ENCODE measurements at regions not wholly inside any gene's neighbourhood (a gene's known extent, or its start where the extent isn't known, plus 50 kb on each side); places are given as distances from the start of the nearest gene placed in this dataset.

- H3K4me3 ChIP-seq (replicated peaks; ENCODE audit: low read depth, low read length) = no peak overlapping the region
- peak; percentile 32 for DNase-seq (ENCODE audit: extremely low read depth, low read depth)
- no peak for TF ChIP-seq CTCF (IDR thresholded peaks at IDR 0.05; ENCODE audit: low read depth, low read length, missing control alignments)
Observed at GRCh38 chr15:37586011-37586583, 348.3 kb upstream of the TMCO5A start.

GRCh38 chr15:37586976-37587375 lies 347.5 kb upstream of the TMCO5A start:
- H3K4me3 ChIP-seq (replicated peaks; ENCODE audit: low read depth, low read length) = no peak overlapping the region
- no peak for TF ChIP-seq CTCF (IDR thresholded peaks at IDR 0.05; ENCODE audit: low read depth, low read length, missing control alignments)
- peak; percentile 32 for DNase-seq (ENCODE audit: extremely low read depth, low read depth)

GRCh38 chr15:37594417-37594816 lies 340.0 kb upstream of the TMCO5A start:
- no peak overlapping the region for H3K4me3 ChIP-seq (replicated peaks; ENCODE audit: low read depth, low read length)
- DNase-seq (ENCODE audit: extremely low read depth, low read depth) = no peak

GRCh38 chr15:37595426-37595970 lies 338.9 kb upstream of the TMCO5A start:
- TF ChIP-seq CTCF (IDR thresholded peaks at IDR 0.05; ENCODE audit: low read depth, low read length, missing control alignments) = no peak
- H3K4me3 ChIP-seq (replicated peaks; ENCODE audit: low read depth, low read length) = no peak overlapping the region
- DNase-seq (ENCODE audit: extremely low read depth, low read depth) = no peak

More at GRCh38 chr15:37594417-37594816, 340.0 kb upstream of the TMCO5A start:
- no peak for TF ChIP-seq CTCF (IDR thresholded peaks at IDR 0.05; ENCODE audit: low read depth, low read length, missing control alignments)

- no peak for TF ChIP-seq CTCF (IDR thresholded peaks at IDR 0.05; ENCODE audit: low read depth, low read length, missing control alignments)
- no peak for DNase-seq (ENCODE audit: extremely low read depth, low read depth)
- H3K4me3 ChIP-seq (replicated peaks; ENCODE audit: low read depth, low read length) = no peak overlapping the region
Observed at GRCh38 chr15:37599156-37599555, 335.3 kb upstream of the TMCO5A start.

GRCh38 chr15:37616215-37616614 lies 318.2 kb upstream of the TMCO5A start:
- H3K4me3 ChIP-seq (replicated peaks; ENCODE audit: low read depth, low read length) = no peak overlapping the region
- no peak for TF ChIP-seq CTCF (IDR thresholded peaks at IDR 0.05; ENCODE audit: low read depth, low read length, missing control alignments)
- peak; percentile 14 for DNase-seq (ENCODE audit: extremely low read depth, low read depth)

GRCh38 chr15:37618353-37618752 lies 316.1 kb upstream of the TMCO5A start:
- no peak overlapping the region for H3K4me3 ChIP-seq (replicated peaks; ENCODE audit: low read depth, low read length)
- no peak for TF ChIP-seq CTCF (IDR thresholded peaks at IDR 0.05; ENCODE audit: low read depth, low read length, missing control alignments)
- DNase-seq (ENCODE audit: extremely low read depth, low read depth) = no peak
